ENCODE measurements at regions not wholly inside any gene's neighbourhood (a gene's known extent, or its start where the extent isn't known, plus 50 kb on each side); places are given as distances from the start of the nearest gene placed in this dataset.

GRCh38 chr1:56052041-56052440 is 527.3 kb downstream of the PLPP3 start:
- no peak for ATAC-seq (ENCODE audit: low read depth)

GRCh38 chr1:56050911-56051310 is 528.5 kb downstream of the PLPP3 start:
- DNase-seq (ENCODE audit: low spot score): no peak
- no peak overlapping the region for H3K27ac ChIP-seq (ENCODE audit: poor library complexity, severe bottlenecking)
- no peak for TF ChIP-seq CTCF (IDR thresholded peaks at IDR 0.05; ENCODE audit: poor library complexity, severe bottlenecking)
- no peaks in the 10 kb centered on the region for H3K36me3 ChIP-seq (ENCODE audit: low read depth)
- H3K9me3 ChIP-seq (ENCODE audit: severe bottlenecking): no peaks in the 10 kb centered on the region
- H3K4me3 ChIP-seq (ENCODE audit: severe bottlenecking): no peak overlapping the region
- no peak for ATAC-seq (ENCODE audit: low read depth)
- H3K4me1 ChIP-seq (ENCODE audit: insufficient read depth, poor library complexity, severe bottlenecking): no peaks in the 10 kb centered on the region
- H3K27me3 ChIP-seq (ENCODE audit: insufficient read depth, poor library complexity, severe bottlenecking): no peaks in the 10 kb centered on the region

More at GRCh38 chr1:56052041-56052440, 527.3 kb downstream of the PLPP3 start:
- Histone ChIP-seq H3K9me3 (ENCODE audit: severe bottlenecking) (no peaks in the 10 kb centered on the region), H3K36me3 (ENCODE audit: low read depth) (no peaks in the 10 kb centered on the region), H3K4me1 (ENCODE audit: insufficient read depth, poor library complexity, severe bottlenecking) (no peaks in the 10 kb centered on the region), H3K4me3 (ENCODE audit: severe bottlenecking) (no peak overlapping the region), H3K27ac (ENCODE audit: poor library complexity, severe bottlenecking) (no peak overlapping the region), H3K27me3 (ENCODE audit: insufficient read depth, poor library complexity, severe bottlenecking) (no peaks in the 10 kb centered on the region)
- DNase-seq (ENCODE audit: low spot score): no peak
- TF ChIP-seq CTCF (IDR thresholded peaks at IDR 0.05; ENCODE audit: poor library complexity, severe bottlenecking): no peak

- no peak for ATAC-seq (ENCODE audit: low read depth)
- no peak overlapping the region for H3K27ac ChIP-seq (ENCODE audit: poor library complexity, severe bottlenecking)
- DNase-seq (ENCODE audit: low spot score): no peak
- no peaks in the 10 kb centered on the region for H3K36me3 ChIP-seq (ENCODE audit: low read depth)
- H3K27me3 ChIP-seq (ENCODE audit: insufficient read depth, poor library complexity, severe bottlenecking): no peaks in the 10 kb centered on the region
- TF ChIP-seq CTCF (IDR thresholded peaks at IDR 0.05; ENCODE audit: poor library complexity, severe bottlenecking): no peak
- no peaks in the 10 kb centered on the region for H3K9me3 ChIP-seq (ENCODE audit: severe bottlenecking)
- no peaks in the 10 kb centered on the region for H3K4me1 ChIP-seq (ENCODE audit: insufficient read depth, poor library complexity, severe bottlenecking)
- no peak overlapping the region for H3K4me3 ChIP-seq (ENCODE audit: severe bottlenecking)
These were observed 533.9 kb downstream of the PLPP3 start for GRCh38 chr1:56045477-56045876.

GRCh38 chr1:56045062-56045461 is 534.3 kb downstream of the PLPP3 start:
- TF ChIP-seq CTCF (IDR thresholded peaks at IDR 0.05; ENCODE audit: poor library complexity, severe bottlenecking): no peak
- Histone ChIP-seq H3K27me3 (ENCODE audit: insufficient read depth, poor library complexity, severe bottlenecking) (no peaks in the 10 kb centered on the region), H3K4me1 (ENCODE audit: insufficient read depth, poor library complexity, severe bottlenecking) (no peaks in the 10 kb centered on the region), H3K36me3 (ENCODE audit: low read depth) (no peaks in the 10 kb centered on the region), H3K27ac (ENCODE audit: poor library complexity, severe bottlenecking) (no peak overlapping the region), H3K9me3 (ENCODE audit: severe bottlenecking) (no peaks in the 10 kb centered on the region), H3K4me3 (ENCODE audit: severe bottlenecking) (no peak overlapping the region)
- ATAC-seq (ENCODE audit: low read depth) (no peak), DNase-seq (ENCODE audit: low spot score) (no peak)

- ATAC-seq (ENCODE audit: low read depth): no peak
- Histone ChIP-seq H3K27me3 (ENCODE audit: insufficient read depth, poor library complexity, severe bottlenecking) (no peaks in the 10 kb centered on the region), H3K4me3 (ENCODE audit: severe bottlenecking) (no peak overlapping the region), H3K27ac (ENCODE audit: poor library complexity, severe bottlenecking) (no peak overlapping the region), H3K9me3 (ENCODE audit: severe bottlenecking) (no peaks in the 10 kb centered on the region), H3K4me1 (ENCODE audit: insufficient read depth, poor library complexity, severe bottlenecking) (no peaks in the 10 kb centered on the region), H3K36me3 (ENCODE audit: low read depth) (no peaks in the 10 kb centered on the region)
- no peak for TF ChIP-seq CTCF (IDR thresholded peaks at IDR 0.05; ENCODE audit: poor library complexity, severe bottlenecking)
- DNase-seq (ENCODE audit: low spot score): no peak
These were observed 542.9 kb downstream of the PLPP3 start for GRCh38 chr1:56036479-56036878.

Data from RWPE2 (cell line).